Stomach (tissue), 8 donors: ENCODE measurements at regions not wholly inside any gene's neighbourhood (a gene's known extent, or its start where the extent isn't known, plus 50 kb on each side); places are given as distances from the start of the nearest gene placed in this dataset.

Experiments used
- DNase-seq, 2 donors: peaks; one replicate each; pipeline versions ENCODE4 v3.0.0 to v3.0.0-alpha.2; 2013 to 2019
- H3K27ac ChIP-seq, 5 donors: fragments of 200-600 bp in 4 of 5; sonication (generic) in 4 of 5; one replicate each; pipeline ENCODE4 v1.5.1; 2013 to 2019; ENCODE audit warnings: mild to moderate bottlenecking in 1 of 5, moderate library complexity in 1 of 5
- H3K27me3 ChIP-seq, 3 donors: fragments of 200-600 bp; sonication (generic); one replicate each; pipeline ENCODE4 v1.5.1; 2017 to 2019; ENCODE audit warnings: mixed run types in 1 of 3
- H3K36me3 ChIP-seq, 4 donors: fragments of 200-600 bp; sonication (generic); 1 replicate in 3 of 4; 2 replicates in 1 of 4; pipeline ENCODE4 v1.5.1; 2016 to 2019
- H3K4me1 ChIP-seq, 4 donors: fragments of 200-600 bp; sonication (generic); one replicate each; pipeline ENCODE4 v1.5.1; 2016 to 2019
- H3K4me3 ChIP-seq, 4 donors: fragments of 200-600 bp; sonication (generic) in 3 of 4; one replicate each; pipeline ENCODE4 v1.5.1; 2016 to 2019; ENCODE audit warnings: mild to moderate bottlenecking in 1 of 4
- H3K9me3 ChIP-seq, 4 donors: fragments of 200-600 bp; sonication (generic); one replicate each; pipeline ENCODE4 v1.5.1; 2016 to 2019
- CTCF ChIP-seq, 7 experiments: fragments of 450-650 bp in 4 of 7; fragments of 200-600 bp in 3 of 7; sonication (generic) in 3 of 7; IDR thresholded peaks; one replicate each; pipeline ENCODE4 v1.5.1; 2016 to 2019; ENCODE audit warnings: antibody characterized with exemption in 7 of 7, control low read depth in 2 of 7, mild to moderate bottlenecking in 1 of 7
- EP300 ChIP-seq: sonication (generic); formaldehyde crosslinking; IDR thresholded peaks from one replicate; pipeline ENCODE4 v1.6.1; 2017; ENCODE audit warnings: antibody characterized with exemption
- POLR2A ChIP-seq, 4 donors: fragments of 450-650 bp; IDR thresholded peaks; one replicate each; pipeline ENCODE4 v1.6.1; 2016; ENCODE audit warnings: antibody characterized with exemption in 4 of 4, control low read depth in 2 of 4, mild to moderate bottlenecking in 1 of 4, moderate library complexity in 1 of 4
- POLR2AphosphoS5 ChIP-seq, 3 donors: sonication (generic); formaldehyde crosslinking; IDR thresholded peaks; one replicate each; pipeline ENCODE4 v1.6.1; 2016; ENCODE audit warnings: antibody characterized with exemption in 3 of 3
- WGBS, 5 donors: extraction: QIAGEN DNeasy Blood & Tissue Kit in 3 of 5; methylation state at CpG; one replicate each; pipeline versions ENCODE4 v1.1.5 to v1.1.7; 2013 to 2018; 5-methylcytosine and 5-hydroxymethylcytosine counted together
- intact Hi-C: fragments of 100-400 bp; cut with DNase I; formaldehyde crosslinking; loops from one replicate; pipeline ENCODE4 v1.15.1; 2023; ENCODE audit warnings: low total_unique reads
- donor health status: healthy with polysubstance abuse.
- donor health status: Bipolar disorder and iron deficiency.
- donor health status: healthy.

DNA sequence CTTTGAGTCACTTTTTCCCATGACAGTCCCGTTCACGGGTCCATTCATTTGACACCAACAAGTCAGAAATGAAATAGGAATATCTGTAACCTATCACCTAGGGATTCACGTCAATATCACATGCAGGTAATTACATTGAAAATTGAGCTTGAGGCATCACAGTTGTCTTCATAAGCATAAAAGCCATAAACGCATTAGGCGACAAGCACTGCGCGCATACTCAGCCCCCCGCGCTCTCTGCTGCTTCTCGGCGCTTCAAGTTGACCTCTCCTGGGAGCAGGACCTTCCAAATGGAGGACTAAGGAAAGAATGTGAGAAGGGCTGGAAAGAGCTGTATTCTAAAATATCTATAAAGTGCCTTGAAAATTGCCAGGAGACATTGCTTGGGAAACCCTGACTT, 130.5 kb upstream of the TNS3 start:
- 89 to 91% (median 90%) methylated on average over 11 of the region's 11 CpGs for WGBS, 5 donors
- H3K27me3 ChIP-seq = no peaks in the 10 kb centered on the region
- no peaks in the 10 kb centered on the region for H3K9me3 ChIP-seq
- H3K36me3 ChIP-seq = no peaks in the 10 kb centered on the region
- no peak overlapping the region for H3K27ac ChIP-seq
- peaks cover 0 to 8% (median 4%) of the 10 kb centered on the region in 4 donors for H3K4me1 ChIP-seq
- DNase-seq = peak in 1 of 2 donors; percentile 18
- TF ChIP-seq EP300 = no peak
- TF ChIP-seq POLR2A (IDR thresholded peaks at IDR 0.05) = no peak
- no peak for TF ChIP-seq CTCF (IDR thresholded peaks at IDR 0.05)
- TF ChIP-seq POLR2AphosphoS5 (IDR thresholded peaks at IDR 0.05) = no peak
- intact Hi-C loops = no loop called here
- H3K4me3 ChIP-seq = no peak overlapping the region

DNA sequence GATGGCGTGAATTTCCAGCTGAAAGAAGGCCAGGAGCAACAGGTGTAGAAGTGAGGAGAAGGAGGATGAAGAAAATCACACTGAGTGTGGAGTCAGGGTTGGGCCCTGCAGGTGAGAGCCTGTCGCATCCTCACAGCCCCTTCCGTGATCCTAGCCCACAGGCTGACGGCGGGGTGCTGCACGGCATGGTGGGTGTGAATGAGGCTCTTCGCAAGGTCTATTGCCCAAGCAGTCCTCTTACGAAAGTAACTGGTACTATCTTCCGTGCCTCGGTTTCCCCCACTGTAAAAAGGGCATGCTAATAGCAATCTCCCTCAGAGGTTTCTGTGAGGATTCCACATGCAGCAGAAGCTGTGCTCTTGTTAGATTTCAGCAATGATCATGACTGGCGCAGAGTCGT, 129.9 kb upstream of the TNS3 start:
- no peaks in the 10 kb centered on the region for H3K36me3 ChIP-seq
- no peaks in the 10 kb centered on the region for H3K9me3 ChIP-seq
- no peak for DNase-seq
- no peak for TF ChIP-seq EP300
- H3K27me3 ChIP-seq = no peaks in the 10 kb centered on the region
- intact Hi-C loops = no loop called here
- peaks cover 0 to 8% (median 4%) of the 10 kb centered on the region in 4 donors for H3K4me1 ChIP-seq
- WGBS, 5 donors = 91 to 97% (median 94%) methylated on average over 12 of the region's 12 CpGs
- no peak overlapping the region for H3K27ac ChIP-seq
- no peak overlapping the region for H3K4me3 ChIP-seq

GRCh38 chr7:47710201-47710935, 128.5 kb upstream of the TNS3 start:
- DNase-seq = peak in 1 of 2 donors; percentile 53
- Histone ChIP-seq H3K27me3 (no peaks in the 10 kb centered on the region), H3K4me3 (no peak overlapping the region), H3K4me1 (peaks cover 0 to 8% (median 4%) of the 10 kb centered on the region in 4 donors), H3K27ac (no peak overlapping the region), H3K9me3 (no peaks in the 10 kb centered on the region), H3K36me3 (no peaks in the 10 kb centered on the region)
- intact Hi-C loops = no loop called here
- 82 to 89% (median 83%) methylated on average over 14 to 15 of the region's 15 CpGs for WGBS, 5 donors
- TF ChIP-seq POLR2AphosphoS5 (IDR thresholded peaks at IDR 0.05) (peak in 1 of 3 donors; percentile 9), EP300 (no peak), POLR2A (IDR thresholded peaks at IDR 0.05) (no peak)

GRCh38 chr7:47709451-47709850, 127.5 kb upstream of the TNS3 start:
- H3K4me1 ChIP-seq = peaks cover 0 to 8% (median 4%) of the 10 kb centered on the region in 4 donors
- no peak overlapping the region for H3K27ac ChIP-seq
- no peaks in the 10 kb centered on the region for H3K36me3 ChIP-seq
- TF ChIP-seq POLR2AphosphoS5 (IDR thresholded peaks at IDR 0.05) = no peak
- no peak for DNase-seq
- no peak overlapping the region for H3K4me3 ChIP-seq
- H3K27me3 ChIP-seq = no peaks in the 10 kb centered on the region
- intact Hi-C loops = no loop called here
- H3K9me3 ChIP-seq = no peaks in the 10 kb centered on the region
- WGBS, 5 donors = 88 to 100% (median 95%) methylated on average over 3 to 6 of the region's 6 CpGs

GRCh38 chr7:47709051-47709450, 127.1 kb upstream of the TNS3 start:
- 82 to 89% (median 85%) methylated on average over 4 of the region's 4 CpGs for WGBS, 5 donors
- DNase-seq = no peak
- no peak overlapping the region for H3K4me3 ChIP-seq
- no peaks in the 10 kb centered on the region for H3K36me3 ChIP-seq
- no peaks in the 10 kb centered on the region for H3K27me3 ChIP-seq
- TF ChIP-seq POLR2AphosphoS5 (IDR thresholded peaks at IDR 0.05) (no peak), EP300 (no peak), POLR2A (IDR thresholded peaks at IDR 0.05) (no peak), CTCF (IDR thresholded peaks at IDR 0.05) (no peak)
- intact Hi-C loops = no loop called here
- peaks cover 0 to 8% (median 4%) of the 10 kb centered on the region in 4 donors for H3K4me1 ChIP-seq
- H3K27ac ChIP-seq = no peak overlapping the region
- no peaks in the 10 kb centered on the region for H3K9me3 ChIP-seq

- H3K4me1 ChIP-seq = peaks cover 0 to 8% (median 4%) of the 10 kb centered on the region in 4 donors
- H3K27me3 ChIP-seq = no peaks in the 10 kb centered on the region
- 85 to 96% (median 90%) methylated on average over 6 of the region's 6 CpGs for WGBS, 5 donors
- TF ChIP-seq CTCF (IDR thresholded peaks at IDR 0.05) = no peak
- no peak for TF ChIP-seq POLR2AphosphoS5 (IDR thresholded peaks at IDR 0.05)
- no peak for TF ChIP-seq EP300
- TF ChIP-seq POLR2A (IDR thresholded peaks at IDR 0.05) = no peak
- H3K9me3 ChIP-seq = no peaks in the 10 kb centered on the region
- no peaks in the 10 kb centered on the region for H3K36me3 ChIP-seq
- intact Hi-C loops = no loop called here
- no peak for DNase-seq
- H3K4me3 ChIP-seq = no peak overlapping the region
- H3K27ac ChIP-seq = no peak overlapping the region
These were observed 125.7 kb upstream of the TNS3 start for GRCh38 chr7:47707583-47707982.
